ENCODE measurements at regions not wholly inside any gene's neighbourhood (a gene's known extent, or its start where the extent isn't known, plus 50 kb on each side); places are given as distances from the start of the nearest gene placed in this dataset.

DNA sequence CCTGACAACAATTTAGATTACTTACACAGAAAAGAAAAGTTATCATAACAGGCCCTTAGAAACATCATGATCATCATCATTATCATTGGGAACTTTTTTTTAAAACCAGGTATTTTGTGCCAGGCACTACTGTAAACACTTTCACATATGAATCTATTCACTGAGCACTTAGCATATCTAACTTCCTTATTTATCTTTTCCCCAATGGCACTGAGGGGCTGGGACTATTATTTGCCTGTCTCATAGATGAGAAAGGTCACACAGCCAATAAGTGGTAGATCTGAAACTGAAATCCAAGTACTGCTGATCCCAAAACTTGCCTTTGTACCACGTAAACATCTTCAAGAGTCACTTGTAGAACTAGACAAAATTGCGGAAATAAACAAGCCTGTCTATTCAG lies 184.2 kb upstream of the RBPJ start:
- no peak for DNase-seq (ENCODE audit: low spot score)
- no peak for FAIRE-seq

DNA sequence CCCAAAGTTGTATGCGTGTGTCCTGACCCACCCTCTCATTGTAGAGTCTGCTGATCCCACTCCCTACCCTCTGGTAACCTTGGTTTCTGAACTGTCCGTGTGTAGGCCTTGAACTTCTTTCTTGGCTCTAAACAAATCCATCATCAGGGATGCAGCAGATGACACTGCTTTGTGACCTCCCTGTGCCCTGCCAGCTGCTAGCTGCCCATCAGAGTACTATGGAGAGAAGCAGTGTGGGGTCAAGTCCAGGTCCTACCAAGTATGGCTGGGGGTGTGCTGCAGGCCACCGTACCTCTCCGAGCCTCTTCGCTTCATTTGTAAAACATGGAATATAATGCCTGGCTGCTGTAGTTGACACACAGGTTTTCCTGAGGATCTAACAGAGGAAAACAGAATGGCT lies 183.5 kb upstream of the RBPJ start:
- no peak for DNase-seq (ENCODE audit: low spot score)
- no peak for FAIRE-seq

DNA sequence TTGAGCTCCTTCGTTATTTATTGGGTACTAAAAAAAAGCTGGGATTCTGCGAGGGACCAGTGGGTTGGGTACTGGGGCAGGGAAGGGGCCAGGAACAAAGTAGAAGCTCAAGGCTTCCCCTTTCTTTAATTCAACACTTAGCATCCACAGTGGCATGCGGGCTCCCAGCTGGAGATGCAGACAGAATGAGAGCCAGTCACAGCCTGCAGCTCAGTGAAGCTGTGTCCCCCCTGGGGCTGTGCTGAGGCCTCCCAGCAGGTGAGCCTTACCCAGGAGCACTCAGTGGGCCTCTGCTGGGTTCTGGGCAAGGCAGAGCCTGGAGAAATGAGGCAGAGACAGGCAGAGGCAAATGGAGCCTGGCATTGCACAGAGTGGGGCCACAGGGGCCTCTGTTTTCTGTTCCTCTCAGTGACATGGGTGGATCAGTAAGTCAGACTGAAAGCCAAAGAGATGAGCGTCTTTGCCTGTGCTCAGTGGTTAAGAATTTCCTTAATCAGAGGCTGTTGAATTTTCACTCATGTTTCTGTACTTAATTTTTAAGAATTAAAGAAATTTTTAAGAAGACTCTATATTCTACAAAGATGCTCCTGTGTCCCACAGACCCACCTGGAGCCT lies 181.4 kb upstream of the RBPJ start:
- DNase-seq (ENCODE audit: low spot score) (no peak), FAIRE-seq (no peak)

- DNase-seq (ENCODE audit: low spot score) (peak; percentile 34), FAIRE-seq (no peak)
These were observed 180.5 kb upstream of the RBPJ start for GRCh38 chr4:26140150-26140898.

- no peak for FAIRE-seq
- no peak for DNase-seq (ENCODE audit: low spot score)
These were observed 179.6 kb upstream of the RBPJ start for GRCh38 chr4:26141051-26141721.

DNA sequence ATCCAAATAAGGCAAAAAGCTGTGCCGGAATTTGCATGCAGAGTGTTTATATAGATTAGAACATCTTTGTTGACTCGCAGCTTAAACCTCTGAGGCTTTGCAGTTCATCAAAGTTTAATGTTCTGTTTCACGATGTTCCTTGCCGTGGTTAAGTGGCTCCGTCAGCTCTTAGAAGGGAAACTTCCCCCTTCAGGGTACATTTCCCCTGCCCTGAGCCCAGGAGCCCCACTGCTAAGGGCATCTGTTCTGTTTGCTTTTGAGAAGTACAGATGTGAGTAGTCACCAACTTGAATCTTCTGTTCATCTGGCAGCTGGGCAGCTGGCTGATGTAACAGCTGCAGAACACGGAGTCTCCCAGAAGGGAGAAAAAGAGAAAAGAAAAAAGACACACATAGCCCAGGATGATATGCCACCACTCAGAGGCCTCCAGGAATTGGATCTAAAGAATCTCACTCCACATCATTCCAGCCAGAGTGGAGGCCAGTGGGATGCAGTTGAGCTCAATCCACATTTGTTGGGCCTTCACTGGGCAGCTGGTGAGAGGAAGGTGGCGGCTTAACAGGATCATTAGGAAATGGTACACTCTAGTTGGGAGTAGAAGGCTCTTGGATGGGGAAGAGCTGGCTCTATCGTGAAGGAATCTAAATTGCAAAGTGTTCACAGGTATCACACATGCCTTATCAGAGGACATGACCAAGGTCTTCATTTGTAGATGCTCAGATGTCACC lies 178.7 kb upstream of the RBPJ start:
- no peak for FAIRE-seq
- no peak for DNase-seq (ENCODE audit: low spot score)

DNA sequence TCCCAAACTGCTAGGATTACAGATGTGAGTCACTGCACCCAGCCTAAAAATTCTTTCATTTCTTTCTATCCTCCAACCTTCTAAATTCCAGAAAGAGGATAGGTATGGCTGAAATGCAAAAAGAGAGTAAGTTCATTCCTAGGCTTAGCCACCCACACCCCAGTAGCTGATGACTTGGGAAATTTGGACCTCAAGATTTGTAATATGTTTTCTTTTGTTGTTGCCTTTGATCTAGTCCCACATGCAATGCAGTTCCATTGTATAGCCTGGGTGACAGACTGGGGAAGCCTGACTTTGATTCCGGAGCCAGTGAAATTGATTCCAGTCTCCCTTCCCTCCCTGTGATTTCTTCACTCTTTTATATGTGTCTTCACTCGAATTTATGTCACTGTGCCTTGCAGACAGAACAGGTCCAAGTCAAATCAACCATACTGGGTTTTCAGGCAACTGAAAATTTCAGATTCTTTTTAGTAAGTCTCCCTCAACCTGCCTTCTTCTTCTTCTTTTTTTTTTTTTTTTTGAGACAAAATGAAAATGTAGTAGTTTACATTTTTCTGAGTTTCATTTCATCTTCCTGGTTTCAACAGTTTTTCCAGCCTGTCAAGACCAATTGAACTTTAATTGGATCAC lies 176.2 kb upstream of the RBPJ start:
- DNase-seq (ENCODE audit: low spot score) (no peak), FAIRE-seq (no peak)

- FAIRE-seq: no peak
- no peak for DNase-seq (ENCODE audit: low spot score)
These were observed 175.6 kb upstream of the RBPJ start for GRCh38 chr4:26145212-26145611.

- DNase-seq (ENCODE audit: low spot score) (no peak), FAIRE-seq (no peak)
These were observed 171.9 kb upstream of the RBPJ start for GRCh38 chr4:26148927-26149326.

DNA sequence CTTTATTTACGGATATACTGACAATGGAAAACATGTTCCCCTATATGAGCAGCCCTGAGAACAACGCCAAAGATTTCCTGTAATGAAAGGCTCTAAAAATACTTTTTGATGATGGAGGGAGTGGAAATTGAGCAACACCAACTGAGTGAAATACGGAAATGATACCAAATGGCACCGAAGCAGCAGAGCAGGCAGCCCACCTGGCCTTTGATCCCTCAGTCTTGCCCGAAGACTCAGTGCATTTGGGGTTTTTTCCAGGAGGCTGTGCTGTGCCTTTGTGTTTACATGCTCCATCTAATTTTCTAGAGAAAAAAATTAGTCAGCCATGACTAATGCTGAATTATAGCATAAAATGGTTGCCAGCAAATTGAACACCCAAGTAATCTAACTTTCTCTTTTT lies 169.9 kb upstream of the RBPJ start:
- DNase-seq (ENCODE audit: low spot score) (no peak), FAIRE-seq (no peak)

- DNase-seq (ENCODE audit: low spot score) (no peak), FAIRE-seq (no peak)
These were observed 169.2 kb upstream of the RBPJ start for GRCh38 chr4:26151615-26152014.

DNA sequence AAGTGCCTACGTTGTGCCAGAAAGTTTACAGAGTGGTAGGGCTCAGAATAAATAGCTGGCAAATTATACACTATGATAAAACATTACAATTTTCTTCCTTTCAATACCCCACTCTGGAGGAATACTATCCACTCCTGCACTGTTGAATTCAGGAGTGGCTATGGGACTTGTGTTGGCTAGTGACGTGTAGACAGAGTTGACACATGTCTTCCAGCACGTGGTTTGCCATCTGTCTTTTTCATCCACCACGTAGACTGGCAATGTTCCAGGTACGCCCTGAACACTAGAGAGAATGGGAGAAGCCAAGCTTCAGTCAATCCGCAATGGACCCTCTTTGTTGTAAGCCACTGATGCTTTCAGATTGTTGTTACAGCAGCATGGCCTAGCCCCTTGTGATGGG lies 168.8 kb upstream of the RBPJ start:
- DNase-seq (ENCODE audit: low spot score) (no peak), FAIRE-seq (no peak)

- DNase-seq (ENCODE audit: low spot score): no peak
- FAIRE-seq: no peak
These were observed 163.3 kb upstream of the RBPJ start for GRCh38 chr4:26157541-26157940.

DNA sequence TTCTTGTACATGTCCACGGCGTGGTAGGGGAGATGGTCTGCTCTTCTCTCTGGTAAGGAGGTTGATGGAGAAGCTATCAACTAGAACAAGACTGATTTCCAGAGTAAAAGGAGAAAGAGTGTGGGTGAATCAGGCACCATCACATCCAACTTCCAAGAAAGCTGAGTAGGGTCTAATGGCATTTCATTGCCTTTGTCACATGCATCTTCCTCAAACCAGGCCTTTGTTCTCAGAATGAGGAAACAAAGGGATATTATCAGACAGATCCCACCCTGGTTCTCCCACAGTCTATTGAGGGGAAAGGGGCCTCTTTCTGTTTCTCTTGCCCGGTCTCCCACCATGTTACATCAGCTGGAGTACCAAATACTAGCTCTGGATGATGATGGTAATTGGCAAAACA lies 160.2 kb upstream of the RBPJ start:
- no peak for FAIRE-seq

DNA sequence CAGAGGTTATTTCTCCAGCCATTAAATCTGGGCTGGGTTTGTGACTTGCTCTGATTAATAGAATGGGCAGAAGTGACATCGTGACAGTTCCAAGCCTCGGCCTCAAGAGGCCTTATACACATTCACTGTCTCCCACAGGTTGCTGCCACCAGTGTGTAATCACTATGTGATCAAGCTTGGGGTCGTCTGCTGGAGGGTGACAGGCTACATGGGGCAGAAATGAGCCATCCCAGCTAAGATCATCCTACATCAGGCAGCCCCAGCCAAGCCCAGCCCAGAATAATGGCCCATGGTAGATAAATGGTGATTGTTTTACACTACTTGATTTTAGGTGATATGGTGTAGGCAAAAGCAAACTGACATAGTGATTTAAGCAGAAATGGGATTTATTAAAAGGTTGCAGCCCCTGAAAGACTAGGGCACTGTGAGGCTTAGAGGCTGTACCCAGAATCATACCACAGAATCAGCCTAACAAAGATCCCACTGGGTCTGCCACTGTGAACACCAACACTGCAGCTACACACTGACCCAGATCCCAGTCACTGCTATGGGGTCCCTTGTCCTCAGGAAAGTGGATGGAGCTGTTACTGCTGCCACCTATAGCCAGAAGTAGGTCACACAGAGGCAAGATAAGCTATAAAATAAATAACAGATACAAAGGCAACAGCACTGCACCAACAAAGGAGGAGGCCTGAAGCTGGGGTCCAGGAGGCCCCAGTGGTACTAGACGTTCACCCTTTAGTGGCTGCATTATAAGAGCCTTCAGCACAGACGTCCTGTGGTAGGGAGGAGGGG lies 159.6 kb upstream of the RBPJ start:
- FAIRE-seq: no peak
- no peak for DNase-seq (ENCODE audit: low spot score)

More for the DNA sequence above, 160.2 kb upstream of the RBPJ start:
- DNase-seq (ENCODE audit: low spot score): no peak

DNA sequence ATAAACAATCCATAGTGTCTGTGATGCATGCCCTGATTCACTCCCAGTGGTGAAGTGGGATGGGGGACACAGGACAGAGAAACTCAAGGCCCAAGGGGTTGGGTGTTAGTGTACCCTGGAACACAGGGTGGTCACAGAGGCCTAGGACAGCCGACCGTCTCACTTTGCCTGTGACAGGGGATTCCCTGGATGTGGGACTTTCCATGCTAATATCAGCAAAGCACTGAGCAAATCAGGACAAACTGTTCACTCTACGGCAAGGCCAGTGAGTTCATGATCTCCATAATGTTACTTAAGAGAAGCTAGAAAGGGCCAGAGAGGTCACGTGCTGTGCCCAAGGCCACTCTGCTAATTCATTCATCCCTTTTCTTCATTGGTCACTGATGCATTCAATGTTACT lies 158.7 kb upstream of the RBPJ start:
- no peak for DNase-seq (ENCODE audit: low spot score)

DNA sequence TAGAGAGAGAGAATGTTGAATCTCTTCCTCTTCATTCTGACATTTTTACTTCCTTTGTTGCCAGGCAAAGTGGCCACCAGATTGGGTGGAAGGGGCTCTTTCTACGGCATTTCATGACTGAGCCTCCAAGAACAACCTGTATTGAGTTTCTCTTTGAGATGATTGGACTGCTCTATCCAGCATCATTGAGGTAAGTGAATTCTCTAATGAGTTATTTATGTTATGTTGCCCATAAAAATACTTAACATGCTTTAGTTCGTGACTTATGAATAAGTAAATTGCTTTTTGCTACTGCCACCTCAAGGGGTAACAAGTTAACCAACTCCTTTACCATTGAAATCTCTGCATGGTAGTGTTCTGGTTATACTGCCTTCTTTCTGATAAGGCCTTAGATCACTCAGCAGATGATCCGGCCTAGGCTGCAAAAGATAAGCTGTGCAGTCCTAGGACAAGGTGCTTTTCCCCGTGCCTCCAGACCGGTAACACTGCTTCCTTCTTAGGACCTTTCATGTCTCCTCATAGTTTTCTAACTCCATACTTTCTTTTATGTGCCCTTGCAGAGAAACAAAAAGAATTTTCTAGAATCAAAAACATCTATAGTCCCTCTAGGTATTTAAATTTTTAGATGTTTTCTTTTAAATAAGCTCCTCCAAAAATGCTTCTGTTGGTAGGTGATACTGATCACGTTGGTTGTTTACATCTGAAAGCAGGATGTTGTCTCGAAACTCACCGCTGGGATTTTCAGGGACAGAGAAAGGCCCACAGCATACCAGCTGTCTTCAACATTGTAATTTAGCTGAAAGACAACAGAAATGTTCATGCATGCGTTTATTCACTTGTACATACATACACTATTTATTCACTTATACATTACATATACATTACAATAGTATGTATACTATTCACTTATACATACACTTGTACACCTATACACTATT lies 157.1 kb upstream of the RBPJ start:
- DNase-seq (ENCODE audit: low spot score) (no peak), FAIRE-seq (no peak)

More for the DNA sequence above, 158.7 kb upstream of the RBPJ start:
- FAIRE-seq: no peak

- FAIRE-seq: no peak
- no peak for DNase-seq (ENCODE audit: low spot score)
These were observed 149.3 kb upstream of the RBPJ start for GRCh38 chr4:26171501-26171900.

GRCh38 chr4:26171941-26172340 lies 148.9 kb upstream of the RBPJ start:
- no peak for FAIRE-seq
- no peak for DNase-seq (ENCODE audit: low spot score)

- DNase-seq (ENCODE audit: low spot score) (no peak), FAIRE-seq (no peak)
These were observed 147.2 kb upstream of the RBPJ start for GRCh38 chr4:26173619-26174018.

All from RCC 7860 (cell line).